Middle frontal gyrus (tissue), 1 donor: ENCODE measurements at regions not wholly inside any gene's neighbourhood (a gene's known extent, or its start where the extent isn't known, plus 50 kb on each side); places are given as distances from the start of the nearest gene placed in this dataset.

Experiments
- DNase-seq: peaks from one replicate; pipeline ENCODE4 v3.0.0-alpha.2; 2015; ENCODE audit warnings: low spot score; ENCODE audit errors: extremely low spot score

- DNase-seq: no peak
These were observed 397.8 kb downstream of the KIF16B start for GRCh38 chr20:16175322-16175961.

GRCh38 chr20:16174311-16174710, 398.9 kb downstream of the KIF16B start:
- no peak for DNase-seq

GRCh38 chr20:16173044-16173443, 400.2 kb downstream of the KIF16B start:
- DNase-seq: no peak

GRCh38 chr20:16171180-16171579, 402.1 kb downstream of the KIF16B start:
- DNase-seq: no peak

GRCh38 chr20:16170406-16170971, 402.8 kb downstream of the KIF16B start:
- no peak for DNase-seq

GRCh38 chr20:16167423-16168130, 405.7 kb downstream of the KIF16B start:
- DNase-seq: no peak

- no peak for DNase-seq
These were observed 406.5 kb downstream of the KIF16B start for GRCh38 chr20:16166737-16167136.

- DNase-seq: no peak
These were observed 414.3 kb downstream of the KIF16B start for GRCh38 chr20:16158976-16159286.

- DNase-seq: peak; percentile 43
These were observed 414.9 kb downstream of the KIF16B start for GRCh38 chr20:16158090-16158975.

GRCh38 chr20:16147916-16148315, 425.3 kb downstream of the KIF16B start:
- no peak for DNase-seq

GRCh38 chr20:16147216-16147615, 426.0 kb downstream of the KIF16B start:
- DNase-seq: no peak

- DNase-seq: no peak
These were observed 427.3 kb downstream of the KIF16B start for GRCh38 chr20:16145919-16146318.

GRCh38 chr20:16143596-16143995, 429.7 kb downstream of the KIF16B start:
- DNase-seq: no peak

- DNase-seq: no peak
These were observed 437.6 kb downstream of the KIF16B start for GRCh38 chr20:16135630-16136029.

GRCh38 chr20:16132036-16132798, 441.0 kb downstream of the KIF16B start:
- no peak for DNase-seq

- DNase-seq: no peak
These were observed 443.8 kb downstream of the KIF16B start for GRCh38 chr20:16129411-16129810.

GRCh38 chr20:16128538-16129106, 444.6 kb downstream of the KIF16B start:
- no peak for DNase-seq

- DNase-seq: no peak
These were observed 447.4 kb downstream of the KIF16B start for GRCh38 chr20:16125816-16126215.

- no peak for DNase-seq
These were observed 448.1 kb downstream of the KIF16B start for GRCh38 chr20:16124911-16125776.

GRCh38 chr20:16124491-16124890, 448.8 kb downstream of the KIF16B start:
- no peak for DNase-seq
